ENCODE measurements at regions not wholly inside any gene's neighbourhood (a gene's known extent, or its start where the extent isn't known, plus 50 kb on each side); places are given as distances from the start of the nearest gene placed in this dataset.

- Histone ChIP-seq H3K4me2 (ENCODE audit: low read length) (no peak overlapping the region), H3K36me3 (ENCODE audit: low read depth, low read length) (no peaks in the 10 kb centered on the region), H3K4me3 (ENCODE audit: low read length) (no peak overlapping the region), H3F3A (ENCODE audit: low read length, unreplicated experiment) (no peaks in the 10 kb centered on the region), H4K20me1 (ENCODE audit: low read length) (no peaks in the 10 kb centered on the region), H3K9me3 (ENCODE audit: low read length) (no peaks in the 10 kb centered on the region), H3K79me2 (ENCODE audit: low read length) (no peaks in the 10 kb centered on the region), H2AFZ (ENCODE audit: low read length) (no peak overlapping the region), H3K27me3 (ENCODE audit: low read length) (no peaks in the 10 kb centered on the region), H3K9me2 (replicated peaks; ENCODE audit: low read length) (no peaks in the 10 kb centered on the region), H3K27ac (ENCODE audit: low read length) (no peak overlapping the region), H3K4me1 (ENCODE audit: insufficient read depth, low read length) (no peaks in the 10 kb centered on the region), H3K9ac (ENCODE audit: low read length) (no peak overlapping the region)
- ATAC-seq (no peak), DNase-seq (no peak)
- BruUV-seq (replicated peaks) = no TSS peak
- no peak for TF ChIP-seq EZH2 (IDR thresholded peaks at IDR 0.05; ENCODE audit: low read length, unreplicated experiment)
- no peak for TF ChIP-seq EZH2phosphoT487 (IDR thresholded peaks at IDR 0.05; ENCODE audit: borderline replicate concordance, low read length)
- ChIA-PET CTCF (no interaction called here), POLR2A (ENCODE audit: unreplicated experiment) (no interaction called here)
- intact Hi-C loops (cut with micrococcal nuclease) = no loop called here
Observed at GRCh38 chr6:130525408-130525807, 159.6 kb downstream of the TMEM200A start.

- CTCF ChIA-PET = no interaction called here
- Histone ChIP-seq H3K9me2 (replicated peaks; ENCODE audit: low read length) (no peaks in the 10 kb centered on the region), H3K27me3 (ENCODE audit: low read length) (no peaks in the 10 kb centered on the region), H3K4me2 (ENCODE audit: low read length) (no peak overlapping the region), H3K4me1 (ENCODE audit: insufficient read depth, low read length) (no peaks in the 10 kb centered on the region), H3K9me3 (ENCODE audit: low read length) (no peaks in the 10 kb centered on the region), H3K9ac (ENCODE audit: low read length) (no peak overlapping the region), H4K20me1 (ENCODE audit: low read length) (no peaks in the 10 kb centered on the region), H3K79me2 (ENCODE audit: low read length) (no peaks in the 10 kb centered on the region), H3K4me3 (ENCODE audit: low read length) (no peak overlapping the region), H3F3A (ENCODE audit: low read length, unreplicated experiment) (no peaks in the 10 kb centered on the region), H3K36me3 (ENCODE audit: low read depth, low read length) (no peaks in the 10 kb centered on the region), H2AFZ (ENCODE audit: low read length) (no peak overlapping the region), H3K27ac (ENCODE audit: low read length) (no peak overlapping the region)
- DNase-seq = no peak
- intact Hi-C loops (cut with micrococcal nuclease) = no loop called here
- BruUV-seq (replicated peaks) = no TSS peak
- POLR2A ChIA-PET (ENCODE audit: unreplicated experiment) = no interaction called here
- ATAC-seq = no peak
- no peak for TF ChIP-seq EZH2 (IDR thresholded peaks at IDR 0.05; ENCODE audit: low read length, unreplicated experiment)
- TF ChIP-seq EZH2phosphoT487 (IDR thresholded peaks at IDR 0.05; ENCODE audit: borderline replicate concordance, low read length) = no peak
- TF ChIP-seq CTCF (conservative IDR thresholded peaks at IDR 0.05; ENCODE audit: low read depth, low read length) = no peak
Observed at GRCh38 chr6:130526466-130526865, 160.6 kb downstream of the TMEM200A start.

GRCh38 chr6:130527173-130527572, 161.4 kb downstream of the TMEM200A start:
- CTCF ChIA-PET = no interaction called here

More at GRCh38 chr6:130527173-130527572, 161.4 kb downstream of the TMEM200A start:
- no peak overlapping the region for H3K4me3 ChIP-seq (ENCODE audit: low read length)
- no peaks in the 10 kb centered on the region for H3K9me3 ChIP-seq (ENCODE audit: low read length)
- no peaks in the 10 kb centered on the region for H4K20me1 ChIP-seq (ENCODE audit: low read length)
- no TSS peak for BruUV-seq (replicated peaks)
- DNase-seq = no peak
- H3K9me2 ChIP-seq (replicated peaks; ENCODE audit: low read length) = no peaks in the 10 kb centered on the region
- no peak overlapping the region for H2AFZ ChIP-seq (ENCODE audit: low read length)
- no peaks in the 10 kb centered on the region for H3K27me3 ChIP-seq (ENCODE audit: low read length)
- no peak overlapping the region for H3K4me2 ChIP-seq (ENCODE audit: low read length)
- TF ChIP-seq EZH2 (IDR thresholded peaks at IDR 0.05; ENCODE audit: low read length, unreplicated experiment) = no peak
- no peak for TF ChIP-seq CTCF (conservative IDR thresholded peaks at IDR 0.05; ENCODE audit: low read depth, low read length)
- no peak for TF ChIP-seq EZH2phosphoT487 (IDR thresholded peaks at IDR 0.05; ENCODE audit: borderline replicate concordance, low read length)
- H3K27ac ChIP-seq (ENCODE audit: low read length) = no peak overlapping the region
- H3K9ac ChIP-seq (ENCODE audit: low read length) = no peak overlapping the region
- no peaks in the 10 kb centered on the region for H3K4me1 ChIP-seq (ENCODE audit: insufficient read depth, low read length)
- no peaks in the 10 kb centered on the region for H3F3A ChIP-seq (ENCODE audit: low read length, unreplicated experiment)
- no peak for ATAC-seq
- no peaks in the 10 kb centered on the region for H3K36me3 ChIP-seq (ENCODE audit: low read depth, low read length)
- POLR2A ChIA-PET (ENCODE audit: unreplicated experiment) = no interaction called here
- H3K79me2 ChIP-seq (ENCODE audit: low read length) = no peaks in the 10 kb centered on the region
- intact Hi-C loops (cut with micrococcal nuclease) = no loop called here

Data from PC-3 (cell line).